ENCODE measurements at regions not wholly inside any gene's neighbourhood (a gene's known extent, or its start where the extent isn't known, plus 50 kb on each side); places are given as distances from the start of the nearest gene placed in this dataset.
"Not testable (repeated sequence)": the region's sequence is repeated elsewhere in the genome, so short reads cannot be mapped to it uniquely, and the experiment has no call there.

DNA sequence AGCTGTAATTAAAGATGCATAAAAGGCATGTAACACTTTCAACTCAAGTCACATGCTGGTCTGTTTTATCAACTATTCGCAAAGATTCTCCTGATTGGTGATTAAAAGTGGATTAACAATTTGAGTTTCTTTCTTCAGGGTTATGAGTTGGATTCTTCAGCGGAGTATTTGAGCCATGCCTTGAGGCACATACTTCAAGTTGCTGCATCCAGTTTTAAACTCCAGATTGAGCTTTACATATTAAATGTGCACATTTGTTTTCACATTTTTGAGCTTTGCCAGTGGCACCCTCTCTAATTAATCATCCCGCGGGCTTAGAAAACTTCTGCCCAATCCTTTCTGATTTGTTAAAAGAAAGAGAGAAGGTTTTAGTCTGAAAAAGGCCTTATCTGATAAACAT is 654.5 kb downstream of the PRIM2 start:
- TF ChIP-seq STAT1 (conservative IDR thresholded peaks at IDR 0.05); EP300 (IDR thresholded peaks at IDR 0.05; ENCODE audit: borderline replicate concordance in 1 of 2, control insufficient read depth in 1 of 2, low read depth in 2 of 2, low read length in 2 of 2); HCFC1 (IDR thresholded peaks at IDR 0.05; ENCODE audit: low read length); CHD2 (IDR thresholded peaks at IDR 0.05; ENCODE audit: borderline replicate concordance, low read depth, low read length); JUND (IDR thresholded peaks at IDR 0.05; ENCODE audit: low read depth, low read length): not testable (repeated sequence)
